LNCaP clone FGC (cell line): ENCODE measurements at regions not wholly inside any gene's neighbourhood (a gene's known extent, or its start where the extent isn't known, plus 50 kb on each side); places are given as distances from the start of the nearest gene placed in this dataset.

Experiments used
- DNase-seq: peaks from one replicate; pipeline ENCODE4 v3.0.0-alpha.2; 2011; ENCODE audit warnings: low read depth
- H3K4me3 ChIP-seq: 2 replicates; pipeline ENCODE4 v1.5.1; 2011; ENCODE audit warnings: mild to moderate bottlenecking, low read depth, low read length, control low read depth
- CTCF ChIP-seq: IDR thresholded peaks from 2 replicates; pipeline ENCODE4 v1.5.1; 2012; ENCODE audit warnings: mild to moderate bottlenecking; ENCODE audit not compliant: control insufficient read depth, insufficient read depth; ENCODE audit errors: extremely low read depth

- TF ChIP-seq CTCF = no peak
- H3K4me3 ChIP-seq = no peak overlapping the region
- no peak for DNase-seq
Observed at GRCh38 chr4:138308356-138308755, 66.2 kb upstream of the SLC7A11 start.

- DNase-seq = no peak
- no peak for TF ChIP-seq CTCF
- H3K4me3 ChIP-seq = no peak overlapping the region
Observed at GRCh38 chr4:138307319-138307718, 65.2 kb upstream of the SLC7A11 start.

GRCh38 chr4:138305050-138305449, 62.9 kb upstream of the SLC7A11 start:
- no peak for TF ChIP-seq CTCF
- DNase-seq = no peak
- H3K4me3 ChIP-seq = no peak overlapping the region

GRCh38 chr4:138301536-138301935, 59.4 kb upstream of the SLC7A11 start:
- DNase-seq = no peak
- no peak for TF ChIP-seq CTCF

GRCh38 chr4:138300616-138301015, 58.5 kb upstream of the SLC7A11 start:
- no peak overlapping the region for H3K4me3 ChIP-seq
- no peak for TF ChIP-seq CTCF
- no peak for DNase-seq

More at GRCh38 chr4:138301536-138301935, 59.4 kb upstream of the SLC7A11 start:
- H3K4me3 ChIP-seq = no peak overlapping the region

- DNase-seq = no peak
- no peak for TF ChIP-seq CTCF
- H3K4me3 ChIP-seq = no peak overlapping the region
Observed at GRCh38 chr4:138299881-138300280, 57.7 kb upstream of the SLC7A11 start.

- no peak overlapping the region for H3K4me3 ChIP-seq
- TF ChIP-seq CTCF = no peak
- no peak for DNase-seq
Observed at GRCh38 chr4:138298866-138299265, 56.7 kb upstream of the SLC7A11 start.
